GM21390 (cell line): ENCODE measurements at regions not wholly inside any gene's neighbourhood (a gene's known extent, or its start where the extent isn't known, plus 50 kb on each side); places are given as distances from the start of the nearest gene placed in this dataset.
"Not testable (repeated sequence)": the region's sequence is repeated elsewhere in the genome, so short reads cannot be mapped to it uniquely, and the experiment has no call there.

Experiments used
- ATAC-seq: cut with Tn5 transposase; IDR thresholded peaks from one replicate; pipeline ENCODE4 v1.9.1; 2021; ENCODE audit not compliant: unreplicated experiment

GRCh38 chr3:182124716-182125115 is 413.0 kb downstream of the SOX2 start:
- ATAC-seq: no peak

- no peak for ATAC-seq
Measured at GRCh38 chr3:182129740-182130139, 418.0 kb downstream of the SOX2 start.

- ATAC-seq: no peak
Measured at GRCh38 chr3:182133752-182134151, 422.0 kb downstream of the SOX2 start.

GRCh38 chr3:182135056-182135455 is 423.3 kb downstream of the SOX2 start:
- ATAC-seq: no peak

GRCh38 chr3:182136008-182136910 is 424.5 kb downstream of the SOX2 start:
- no peak for ATAC-seq

- ATAC-seq: no peak
Measured at GRCh38 chr3:182138393-182138792, 426.7 kb downstream of the SOX2 start.

- ATAC-seq: no peak
Measured at GRCh38 chr3:182139627-182140357, 428.1 kb downstream of the SOX2 start.

- ATAC-seq: no peak
Measured at GRCh38 chr3:182142928-182143327, 431.2 kb downstream of the SOX2 start.

- no peak for ATAC-seq
Measured at GRCh38 chr3:182143903-182144302, 432.2 kb downstream of the SOX2 start.

- no peak for ATAC-seq
Measured at GRCh38 chr3:182148360-182148759, 436.6 kb downstream of the SOX2 start.

- no peak for ATAC-seq
Measured at GRCh38 chr3:182149594-182149993, 437.9 kb downstream of the SOX2 start.

- not testable (repeated sequence) for ATAC-seq
Measured at GRCh38 chr3:182156326-182156725, 444.6 kb downstream of the SOX2 start.

- ATAC-seq: no peak
Measured at GRCh38 chr3:182165234-182165633, 453.5 kb downstream of the SOX2 start.

- ATAC-seq: no peak
Measured at GRCh38 chr3:182172534-182172933, 460.8 kb downstream of the SOX2 start.

- no peak for ATAC-seq
Measured at GRCh38 chr3:182178488-182179200, 466.9 kb downstream of the SOX2 start.

- ATAC-seq: no peak
Measured at GRCh38 chr3:182179631-182180030, 467.9 kb downstream of the SOX2 start.

GRCh38 chr3:182180654-182181385 is 469.1 kb downstream of the SOX2 start:
- ATAC-seq: no peak

GRCh38 chr3:182182531-182182968 is 470.8 kb downstream of the SOX2 start:
- ATAC-seq: peak; percentile 55

GRCh38 chr3:182183716-182184430 is 472.1 kb downstream of the SOX2 start:
- no peak for ATAC-seq

GRCh38 chr3:182185313-182185712 is 473.6 kb downstream of the SOX2 start:
- no peak for ATAC-seq
